ENCODE measurements at regions not wholly inside any gene's neighbourhood (a gene's known extent, or its start where the extent isn't known, plus 50 kb on each side); places are given as distances from the start of the nearest gene placed in this dataset.
A peak's percentile ranks its signal among the peaks of the same experiment; 100 is the strongest.

GRCh38 chr5:143552680-143553079, 149.2 kb upstream of the NR3C1 start:
- H3K27me3 Mint-ChIP-seq = no peaks in the 10 kb centered on the region
- H3K4me3 ChIP-seq (ENCODE audit: low read length) = no peak overlapping the region
- no peaks in the 10 kb centered on the region for H3K9me3 Mint-ChIP-seq
- H3K36me3 Mint-ChIP-seq = peaks cover 0 to 10% (median 0%) of the 10 kb centered on the region in 3 donors
- H3K4me1 ChIP-seq (ENCODE audit: insufficient read depth, low read length) = no peaks in the 10 kb centered on the region
- H3K36me3 ChIP-seq (ENCODE audit: insufficient read depth, low read length) = no peaks in the 10 kb centered on the region
- POLR2A ChIA-PET = no interaction called here
- H3K9me3 ChIP-seq (ENCODE audit: low read length) = no peaks in the 10 kb centered on the region
- CTCF ChIA-PET = interaction anchor here (1.6 kb wide), 1 partner anchor 651 kb away, joined by 4 read pairs; no protein-coding TSS in a partner anchor
- no peak overlapping the region for H3K4me3 Mint-ChIP-seq
- no peak overlapping the region for H3K27ac ChIP-seq (ENCODE audit: low read depth, low read length)
- H3K27ac Mint-ChIP-seq = no peak overlapping the region
- H3K4me1 Mint-ChIP-seq = no peaks in the 10 kb centered on the region
- no peaks in the 10 kb centered on the region for H3K27me3 ChIP-seq (ENCODE audit: insufficient read depth, low read length, poor library complexity, severe bottlenecking)
- DNase-seq = no peak

- no peak for DNase-seq
- Mint-ChIP-seq H3K27me3 (no peaks in the 10 kb centered on the region), H3K36me3 (peaks cover 0 to 16% (median 0%) of the 10 kb centered on the region in 3 donors), H3K9me3 (peaks cover 0 to 2% (median 0%) of the 10 kb centered on the region in 5 donors), H3K27ac (no peak overlapping the region), H3K4me1 (no peaks in the 10 kb centered on the region), H3K4me3 (no peak overlapping the region)
- POLR2A ChIA-PET = no interaction called here
- Histone ChIP-seq H3K27me3 (ENCODE audit: insufficient read depth, low read length, poor library complexity, severe bottlenecking) (no peaks in the 10 kb centered on the region), H3K9me3 (ENCODE audit: low read length) (no peaks in the 10 kb centered on the region), H3K27ac (ENCODE audit: low read depth, low read length) (no peak overlapping the region), H3K4me3 (ENCODE audit: low read length) (no peak overlapping the region), H3K4me1 (ENCODE audit: insufficient read depth, low read length) (no peaks in the 10 kb centered on the region), H3K36me3 (ENCODE audit: insufficient read depth, low read length) (no peaks in the 10 kb centered on the region)
- CTCF ChIA-PET = no interaction called here
Observed at GRCh38 chr5:143551820-143552251, 148.3 kb upstream of the NR3C1 start.

- Histone ChIP-seq H3K36me3 (ENCODE audit: insufficient read depth, low read length) (no peaks in the 10 kb centered on the region), H3K4me1 (ENCODE audit: insufficient read depth, low read length) (no peaks in the 10 kb centered on the region), H3K27ac (ENCODE audit: low read depth, low read length) (no peak overlapping the region), H3K4me3 (ENCODE audit: low read length) (no peak overlapping the region), H3K9me3 (ENCODE audit: low read length) (no peaks in the 10 kb centered on the region), H3K27me3 (ENCODE audit: insufficient read depth, low read length, poor library complexity, severe bottlenecking) (no peaks in the 10 kb centered on the region)
- ChIA-PET POLR2A (no interaction called here), CTCF (no interaction called here)
- Mint-ChIP-seq H3K9me3 (peaks cover 0 to 2% (median 0%) of the 10 kb centered on the region in 5 donors), H3K27me3 (no peaks in the 10 kb centered on the region), H3K27ac (peak overlapping the region in 1 of 8 donors; percentile 69), H3K4me3 (no peak overlapping the region), H3K36me3 (peaks cover 0 to 16% (median 0%) of the 10 kb centered on the region in 3 donors), H3K4me1 (no peaks in the 10 kb centered on the region)
- DNase-seq = no peak
Observed at GRCh38 chr5:143550986-143551630, 147.6 kb upstream of the NR3C1 start.

DNA sequence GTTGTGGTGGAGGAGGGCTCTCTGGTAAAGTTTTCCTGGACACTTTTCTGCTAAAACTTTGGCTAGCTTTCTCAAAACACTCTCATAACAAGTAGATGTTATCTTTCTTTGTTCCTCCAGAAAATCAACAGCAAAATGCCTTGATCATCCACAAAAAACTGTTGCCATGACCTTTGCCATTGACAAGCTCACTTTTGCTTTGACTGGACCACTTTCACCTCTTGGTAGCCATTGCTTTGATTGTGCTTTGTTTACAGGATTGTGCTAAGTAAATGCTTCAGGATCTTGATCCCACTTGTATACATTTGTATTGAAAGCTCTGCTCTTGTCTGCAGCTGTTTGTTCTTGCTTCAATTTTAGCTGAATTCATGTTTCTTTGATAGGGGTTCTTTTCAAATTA, 143.9 kb upstream of the NR3C1 start:
- Mint-ChIP-seq H3K4me1 (no peaks in the 10 kb centered on the region), H3K27ac (no peak overlapping the region), H3K4me3 (no peak overlapping the region), H3K27me3 (no peaks in the 10 kb centered on the region), H3K9me3 (peaks cover 0 to 2% (median 0%) of the 10 kb centered on the region in 5 donors), H3K36me3 (peaks cover 0 to 16% (median 2%) of the 10 kb centered on the region in 3 donors)
- Histone ChIP-seq H3K4me1 (ENCODE audit: insufficient read depth, low read length) (no peaks in the 10 kb centered on the region), H3K9me3 (ENCODE audit: low read length) (no peaks in the 10 kb centered on the region), H3K27me3 (ENCODE audit: insufficient read depth, low read length, poor library complexity, severe bottlenecking) (no peaks in the 10 kb centered on the region), H3K27ac (ENCODE audit: low read depth, low read length) (no peak overlapping the region), H3K36me3 (ENCODE audit: insufficient read depth, low read length) (no peaks in the 10 kb centered on the region), H3K4me3 (ENCODE audit: low read length) (no peak overlapping the region)
- DNase-seq = no peak
- POLR2A ChIA-PET = no interaction called here
- CTCF ChIA-PET = no interaction called here

DNA sequence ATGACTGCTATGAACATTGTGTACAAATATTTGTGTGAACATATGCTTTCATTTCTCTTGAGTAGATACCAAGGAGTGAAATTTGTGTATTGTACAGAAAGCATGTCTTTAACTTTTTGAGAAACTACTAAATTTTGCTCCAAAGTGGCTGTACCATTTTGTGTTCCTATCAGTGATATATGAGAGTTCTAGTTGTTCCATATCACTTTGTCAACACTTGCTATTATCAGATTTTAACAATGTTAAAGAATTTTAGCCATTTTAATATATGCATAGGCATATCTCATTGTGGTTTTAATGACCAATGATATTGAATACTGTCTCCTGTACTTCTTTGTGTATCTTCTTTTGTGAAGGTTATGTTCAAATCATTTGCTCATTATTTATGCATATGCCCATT, 142.9 kb upstream of the NR3C1 start:
- Histone ChIP-seq H3K9me3 (ENCODE audit: low read length) (no peaks in the 10 kb centered on the region), H3K4me3 (ENCODE audit: low read length) (no peak overlapping the region), H3K27me3 (ENCODE audit: insufficient read depth, low read length, poor library complexity, severe bottlenecking) (no peaks in the 10 kb centered on the region), H3K27ac (ENCODE audit: low read depth, low read length) (no peak overlapping the region), H3K4me1 (ENCODE audit: insufficient read depth, low read length) (no peaks in the 10 kb centered on the region), H3K36me3 (ENCODE audit: insufficient read depth, low read length) (no peaks in the 10 kb centered on the region)
- Mint-ChIP-seq H3K4me3 (no peak overlapping the region), H3K4me1 (no peaks in the 10 kb centered on the region), H3K9me3 (peaks cover 0 to 2% (median 0%) of the 10 kb centered on the region in 5 donors), H3K27me3 (no peaks in the 10 kb centered on the region), H3K27ac (no peak overlapping the region), H3K36me3 (peaks cover 0 to 16% (median 2%) of the 10 kb centered on the region in 3 donors)
- POLR2A ChIA-PET = no interaction called here
- DNase-seq = no peak
- CTCF ChIA-PET = no interaction called here

DNA sequence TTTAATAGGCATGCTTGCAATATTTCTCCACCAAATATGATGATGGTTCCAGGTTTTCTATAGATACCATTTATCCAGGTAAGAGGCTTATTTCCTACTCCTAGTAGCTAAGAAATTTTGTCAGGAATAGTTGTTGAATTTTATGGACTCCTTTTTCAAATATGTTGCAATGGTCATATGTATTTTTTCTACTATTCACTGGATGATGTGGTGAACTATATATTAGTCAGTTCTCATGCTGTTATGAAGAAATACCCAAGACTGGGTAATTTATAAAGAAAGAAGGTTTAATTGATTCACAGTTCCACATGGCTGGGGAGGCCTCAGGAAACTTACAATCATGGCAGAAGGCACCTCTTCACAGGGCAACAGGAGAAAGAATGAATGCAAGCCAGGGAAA, 141.1 kb upstream of the NR3C1 start:
- ChIA-PET CTCF (no interaction called here), POLR2A (no interaction called here)
- H3K36me3 Mint-ChIP-seq = peaks cover 0 to 13% (median 2%) of the 10 kb centered on the region in 3 donors
- no peak overlapping the region for H3K27ac ChIP-seq (ENCODE audit: low read depth, low read length)
- no peaks in the 10 kb centered on the region for H3K9me3 ChIP-seq (ENCODE audit: low read length)
- H3K9me3 Mint-ChIP-seq = peaks cover 2 to 4% (median 3%) of the 10 kb centered on the region in 5 donors
- no peaks in the 10 kb centered on the region for H3K36me3 ChIP-seq (ENCODE audit: insufficient read depth, low read length)
- no peaks in the 10 kb centered on the region for H3K4me1 Mint-ChIP-seq
- H3K4me3 ChIP-seq (ENCODE audit: low read length) = no peak overlapping the region
- no peak overlapping the region for H3K27ac Mint-ChIP-seq
- DNase-seq = no peak
- H3K27me3 ChIP-seq (ENCODE audit: insufficient read depth, low read length, poor library complexity, severe bottlenecking) = no peaks in the 10 kb centered on the region
- H3K27me3 Mint-ChIP-seq = no peaks in the 10 kb centered on the region
- H3K4me3 Mint-ChIP-seq = no peak overlapping the region
- H3K4me1 ChIP-seq (ENCODE audit: insufficient read depth, low read length) = no peaks in the 10 kb centered on the region

DNA sequence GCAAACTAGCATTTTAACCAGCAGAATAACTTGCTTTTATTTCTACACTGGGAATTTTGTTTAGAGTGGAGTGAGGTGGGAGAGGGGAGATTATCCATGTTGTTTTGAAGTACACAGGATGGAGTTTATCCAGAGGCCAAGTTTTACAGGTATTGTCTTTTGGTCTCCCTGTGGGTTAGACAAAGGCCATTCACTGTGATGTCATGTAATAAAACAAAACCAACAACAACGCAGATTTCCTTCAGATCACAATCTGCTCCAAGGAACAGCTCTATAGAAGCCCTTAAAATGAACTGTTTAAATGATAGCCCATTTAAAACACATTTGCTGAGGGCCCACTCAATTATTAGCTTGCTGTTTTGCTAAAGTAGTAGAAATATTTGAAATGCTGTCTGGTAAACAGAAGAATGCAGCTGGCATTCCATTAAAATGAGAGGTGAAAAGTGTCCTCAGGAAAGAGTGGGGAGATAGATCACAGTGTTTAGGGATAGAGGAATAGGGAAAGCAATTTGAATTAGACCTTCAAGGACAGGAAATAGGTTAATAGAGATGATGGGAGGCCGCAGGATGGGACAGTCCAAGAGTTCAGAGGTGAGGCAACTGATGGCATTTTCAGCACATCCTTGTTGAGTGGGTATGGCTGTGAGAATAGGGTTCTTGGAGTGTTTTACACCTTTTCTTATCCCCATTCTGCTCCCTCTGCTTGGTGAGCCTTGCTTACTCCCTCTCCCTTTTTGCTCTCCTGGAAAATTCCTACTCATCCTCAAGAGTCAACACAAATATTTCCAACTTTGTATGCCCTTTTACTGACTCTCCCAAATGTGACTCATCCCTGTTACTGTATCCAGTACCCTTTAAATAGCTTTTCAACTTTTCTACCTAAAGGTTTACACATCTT, 140.1 kb upstream of the NR3C1 start:
- H3K36me3 ChIP-seq (ENCODE audit: insufficient read depth, low read length) = no peaks in the 10 kb centered on the region
- ChIA-PET POLR2A (no interaction called here), CTCF (no interaction called here)
- H3K27me3 ChIP-seq (ENCODE audit: insufficient read depth, low read length, poor library complexity, severe bottlenecking) = no peaks in the 10 kb centered on the region
- no peak overlapping the region for H3K4me3 ChIP-seq (ENCODE audit: low read length)
- no peaks in the 10 kb centered on the region for H3K9me3 ChIP-seq (ENCODE audit: low read length)
- Mint-ChIP-seq H3K27ac (peak overlapping the region in 1 of 8 donors; percentile 65), H3K4me3 (no peak overlapping the region), H3K27me3 (no peaks in the 10 kb centered on the region), H3K36me3 (peaks cover 0 to 12% (median 2%) of the 10 kb centered on the region in 3 donors), H3K4me1 (no peaks in the 10 kb centered on the region), H3K9me3 (peaks cover 5 to 12% (median 9%) of the 10 kb centered on the region in 5 donors)
- H3K4me1 ChIP-seq (ENCODE audit: insufficient read depth, low read length) = no peaks in the 10 kb centered on the region
- no peak overlapping the region for H3K27ac ChIP-seq (ENCODE audit: low read depth, low read length)
- DNase-seq = no peak

GRCh38 chr5:143542798-143543144, 139.3 kb upstream of the NR3C1 start:
- Histone ChIP-seq H3K4me1 (ENCODE audit: insufficient read depth, low read length) (no peaks in the 10 kb centered on the region), H3K27me3 (ENCODE audit: insufficient read depth, low read length, poor library complexity, severe bottlenecking) (no peaks in the 10 kb centered on the region), H3K36me3 (ENCODE audit: insufficient read depth, low read length) (no peaks in the 10 kb centered on the region), H3K4me3 (ENCODE audit: low read length) (no peak overlapping the region), H3K9me3 (ENCODE audit: low read length) (no peaks in the 10 kb centered on the region), H3K27ac (ENCODE audit: low read depth, low read length) (no peak overlapping the region)
- no peaks in the 10 kb centered on the region for H3K27me3 Mint-ChIP-seq
- CTCF ChIA-PET = interaction anchor here (0.5 kb wide), 1 partner anchor 142 kb away, joined by 3 read pairs; no protein-coding TSS in a partner anchor
- H3K36me3 Mint-ChIP-seq = peaks cover 0 to 12% (median 2%) of the 10 kb centered on the region in 3 donors
- no peaks in the 10 kb centered on the region for H3K4me1 Mint-ChIP-seq
- POLR2A ChIA-PET = no interaction called here
- DNase-seq = no peak
- H3K4me3 Mint-ChIP-seq = no peak overlapping the region
- H3K9me3 Mint-ChIP-seq = peaks cover 5 to 12% (median 10%) of the 10 kb centered on the region in 5 donors
- no peak overlapping the region for H3K27ac Mint-ChIP-seq

All from CD8-positive, alpha-beta memory T cell (primary cell).